HG03064 (cell line): ENCODE measurements at regions not wholly inside any gene's neighbourhood (a gene's known extent, or its start where the extent isn't known, plus 50 kb on each side); places are given as distances from the start of the nearest gene placed in this dataset.

Experiments
- ATAC-seq: cut with Tn5 transposase; IDR thresholded peaks from one replicate; pipeline ENCODE4 v1.9.1; 2021; ENCODE audit warnings: low read depth; ENCODE audit not compliant: unreplicated experiment

GRCh38 chr17:56735842-56736241 lies 97.9 kb downstream of the C17orf67 start:
- no peak for ATAC-seq

- ATAC-seq: no peak
Measured at GRCh38 chr17:56737421-56738161, 96.1 kb downstream of the C17orf67 start.

GRCh38 chr17:56739376-56739775 lies 94.3 kb downstream of the C17orf67 start:
- no peak for ATAC-seq

- ATAC-seq: no peak
Measured at GRCh38 chr17:56739776-56740175, 93.9 kb downstream of the C17orf67 start.

- no peak for ATAC-seq
Measured at GRCh38 chr17:56740481-56740880, 93.2 kb downstream of the C17orf67 start.
